GM18861 (cell line): ENCODE measurements at regions not wholly inside any gene's neighbourhood (a gene's known extent, or its start where the extent isn't known, plus 50 kb on each side); places are given as distances from the start of the nearest gene placed in this dataset.
"Not testable (repeated sequence)": the region's sequence is repeated elsewhere in the genome, so short reads cannot be mapped to it uniquely, and the experiment has no call there.

Experiments used
- ATAC-seq: cut with Tn5 transposase; IDR thresholded peaks from one replicate; pipeline ENCODE4 v1.9.1; 2021; ENCODE audit not compliant: unreplicated experiment

- not testable (repeated sequence) for ATAC-seq
Measured at GRCh38 chr2:37722971-37723370, 51.5 kb upstream of the CDC42EP3 start.

DNA sequence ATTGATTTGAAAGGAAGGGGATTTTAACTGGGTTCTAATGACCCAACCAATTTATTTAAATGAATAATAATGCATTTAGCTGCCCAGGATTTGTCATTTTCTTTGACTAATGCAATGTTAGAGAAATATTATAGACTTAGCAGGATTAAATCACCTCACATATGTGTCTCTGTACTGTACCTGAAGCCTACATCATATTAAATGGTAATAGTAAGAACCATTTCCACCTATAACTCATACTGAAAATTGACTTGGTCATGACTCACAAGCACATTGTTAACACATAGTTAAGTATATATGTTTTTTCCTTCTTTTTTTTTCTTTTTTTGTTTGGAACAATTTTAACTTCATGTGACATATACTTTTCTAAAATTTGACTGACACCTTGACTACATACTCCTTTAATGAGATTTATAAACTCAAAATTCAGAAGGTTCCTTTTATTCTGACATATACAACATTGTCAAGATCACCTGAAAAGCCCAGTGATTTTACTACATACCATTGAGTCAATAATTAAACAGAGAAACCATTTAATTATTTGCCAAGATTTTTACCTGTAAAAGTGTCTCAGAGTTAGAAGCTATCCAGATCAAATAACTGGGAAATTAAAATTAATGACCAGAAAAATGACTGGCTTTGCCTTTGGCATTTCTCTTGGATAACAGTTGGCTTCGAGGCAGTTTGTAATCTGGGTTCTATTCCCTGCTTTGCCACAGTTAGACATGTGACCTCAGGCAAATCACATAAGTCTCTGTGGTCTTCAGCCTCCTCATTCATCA, 58.8 kb upstream of the CDC42EP3 start:
- ATAC-seq = no peak

GRCh38 chr2:37732412-37732811, 61.0 kb upstream of the CDC42EP3 start:
- ATAC-seq = not testable (repeated sequence)

DNA sequence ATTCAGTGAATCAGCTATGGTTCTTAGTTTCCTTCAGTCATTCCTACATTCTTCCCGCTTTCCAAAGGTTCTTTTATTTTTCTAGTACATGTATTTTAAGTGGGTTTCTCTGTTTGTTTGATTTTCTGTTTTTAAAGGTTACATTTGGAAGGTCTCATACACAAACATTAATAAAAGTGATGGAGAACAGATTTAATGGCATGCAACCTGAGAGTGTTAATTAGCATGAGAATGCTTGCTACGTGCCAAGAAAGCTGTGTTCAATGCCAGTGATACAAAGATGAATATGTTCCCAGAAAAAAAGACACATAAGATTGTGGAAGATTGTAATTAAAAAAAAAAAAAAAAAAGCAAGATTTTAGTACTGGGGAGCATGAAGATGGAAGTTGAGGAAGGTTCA, 61.8 kb upstream of the CDC42EP3 start:
- no peak for ATAC-seq

GRCh38 chr2:37733955-37734354, 62.5 kb upstream of the CDC42EP3 start:
- ATAC-seq = not testable (repeated sequence)

DNA sequence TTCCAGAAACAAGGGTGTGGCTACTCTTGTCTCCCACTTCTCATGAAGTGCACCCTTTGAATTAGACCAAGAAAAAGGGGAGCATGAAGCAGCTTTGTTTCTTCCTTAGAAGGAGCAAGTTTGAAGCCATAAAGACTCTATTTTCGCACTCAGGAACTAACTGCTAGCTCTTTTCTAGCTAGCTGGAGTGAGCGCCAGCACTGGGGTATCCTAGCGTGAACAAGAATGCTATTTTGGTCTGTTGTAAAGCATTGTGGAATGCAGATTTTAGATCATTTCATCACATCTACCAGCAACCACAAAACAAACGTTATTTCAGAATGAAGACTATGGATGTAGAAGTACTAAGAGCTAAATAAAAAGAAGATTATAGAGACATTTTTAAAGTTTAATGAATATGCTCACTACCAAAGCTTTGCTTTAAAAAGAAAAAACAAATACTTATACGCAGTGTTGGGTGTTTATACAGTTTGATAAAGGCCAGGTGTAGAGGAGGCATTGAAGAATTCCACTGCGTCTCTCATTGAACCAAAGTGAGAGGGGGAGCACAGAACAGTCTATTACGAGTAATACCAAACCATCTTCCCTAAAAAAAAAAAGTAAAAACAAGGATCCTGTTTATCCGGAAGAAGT, 63.6 kb upstream of the CDC42EP3 start:
- not testable (repeated sequence) for ATAC-seq

- ATAC-seq = not testable (repeated sequence)
Measured at GRCh38 chr2:37735524-37735910, 64.1 kb upstream of the CDC42EP3 start.

GRCh38 chr2:37737507-37737906, 66.1 kb upstream of the CDC42EP3 start:
- ATAC-seq = no peak

- ATAC-seq = no peak
Measured at GRCh38 chr2:37738266-37738885, 66.9 kb upstream of the CDC42EP3 start.

GRCh38 chr2:37739153-37739552, 67.7 kb upstream of the CDC42EP3 start:
- no peak for ATAC-seq

DNA sequence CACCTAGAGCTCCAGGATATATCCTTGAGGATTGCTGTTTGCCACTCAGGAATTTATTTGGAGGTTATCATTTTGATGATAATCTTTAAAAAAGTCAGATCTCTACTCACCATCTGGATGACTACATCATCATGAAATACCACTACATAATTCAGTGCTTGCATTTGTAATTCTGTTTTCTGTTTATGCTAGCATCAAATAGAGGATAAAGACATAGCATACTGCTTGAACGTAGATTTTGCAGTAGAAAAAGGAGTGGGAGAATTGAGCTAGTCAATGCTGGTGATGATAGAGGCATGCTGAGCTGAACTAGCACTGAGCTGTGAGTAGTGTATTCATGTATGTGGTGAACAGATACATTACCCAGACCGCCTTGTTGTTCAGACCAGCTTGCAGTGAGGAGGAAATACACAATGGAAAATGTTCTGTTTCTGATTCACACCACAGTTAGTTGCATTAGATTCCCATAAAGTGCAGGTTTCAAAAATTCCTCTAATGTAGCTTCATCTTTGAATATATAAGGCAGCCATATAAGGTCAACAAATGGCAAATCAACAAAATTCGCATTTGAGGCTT, 68.8 kb upstream of the CDC42EP3 start:
- no peak for ATAC-seq

- no peak for ATAC-seq
Measured at GRCh38 chr2:37742286-37742685, 70.8 kb upstream of the CDC42EP3 start.

DNA sequence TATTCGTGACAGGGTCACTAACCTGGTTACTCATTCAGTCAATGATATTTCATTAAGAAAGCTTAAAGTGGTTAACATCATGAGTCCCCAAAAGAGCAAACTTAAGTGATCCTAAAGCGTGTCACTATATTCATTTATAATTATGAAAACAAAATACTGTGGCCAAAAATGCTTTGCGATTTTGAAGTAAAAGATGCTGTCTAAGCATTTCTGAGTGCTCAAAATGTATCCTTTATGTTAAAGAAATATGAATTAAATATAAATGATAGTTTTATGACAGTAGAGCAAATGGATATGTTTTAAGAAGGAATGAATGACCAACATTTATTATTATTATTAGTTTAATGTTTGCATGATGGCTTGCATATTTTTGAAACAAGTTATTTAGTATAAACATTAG, 72.6 kb upstream of the CDC42EP3 start:
- no peak for ATAC-seq

DNA sequence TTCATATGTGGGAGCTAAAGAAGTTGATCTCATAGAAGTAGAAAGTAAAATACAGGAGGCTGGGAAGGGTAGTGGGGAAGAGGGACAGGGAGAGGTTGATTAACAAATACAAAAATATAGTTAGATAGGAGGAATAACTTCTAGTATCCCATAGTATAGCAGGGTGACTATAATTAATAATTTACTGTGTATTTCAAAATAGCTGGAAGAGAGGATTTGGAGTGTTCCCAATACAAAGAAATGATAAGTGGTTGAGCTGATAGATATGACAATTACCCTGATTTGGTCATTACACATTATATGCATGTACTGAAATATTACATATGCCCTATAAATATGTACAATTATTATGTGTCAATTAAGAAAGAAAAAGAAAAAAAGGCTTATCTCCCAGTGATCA, 73.5 kb upstream of the CDC42EP3 start:
- not testable (repeated sequence) for ATAC-seq

- not testable (repeated sequence) for ATAC-seq
Measured at GRCh38 chr2:37746011-37746410, 74.6 kb upstream of the CDC42EP3 start.

DNA sequence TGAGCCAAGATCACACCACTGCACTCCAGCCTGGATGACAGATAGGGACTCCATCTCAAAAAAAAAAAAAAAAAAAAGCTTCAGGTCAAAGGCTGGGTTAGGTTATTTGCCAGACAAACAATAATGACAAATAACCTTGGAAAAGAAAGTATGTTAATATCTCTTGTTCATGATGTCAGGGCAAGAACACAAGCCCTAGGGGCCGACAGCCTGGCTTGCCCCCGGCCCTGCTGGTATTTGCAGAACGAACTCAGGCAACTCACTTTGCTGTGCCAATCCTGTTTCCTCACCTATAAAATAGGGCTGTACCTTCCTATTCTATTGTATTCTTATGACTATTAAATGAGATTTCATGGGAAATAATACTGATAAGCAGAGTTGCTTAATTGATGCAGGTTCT, 75.4 kb upstream of the CDC42EP3 start:
- no peak for ATAC-seq

GRCh38 chr2:37748541-37748940, 77.1 kb upstream of the CDC42EP3 start:
- no peak for ATAC-seq

DNA sequence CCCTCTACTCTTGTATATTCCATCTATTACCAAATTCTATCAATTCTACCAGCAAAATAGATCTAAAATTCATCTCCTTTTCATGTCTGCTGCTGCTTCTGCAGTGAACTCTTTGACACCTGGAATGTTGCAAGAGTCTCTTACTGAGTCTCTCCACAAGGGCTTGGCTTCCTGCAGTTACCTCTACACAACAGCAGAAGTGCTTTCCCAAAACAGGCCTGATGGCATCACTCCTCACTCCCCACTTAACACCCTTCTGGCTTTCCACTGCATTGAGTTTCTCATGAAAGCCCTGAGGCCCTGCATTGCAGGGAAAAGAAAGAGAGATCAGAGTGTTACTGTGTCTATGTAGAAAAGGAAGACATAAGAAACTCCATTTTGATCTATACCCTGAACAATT, 78.8 kb upstream of the CDC42EP3 start:
- not testable (repeated sequence) for ATAC-seq

DNA sequence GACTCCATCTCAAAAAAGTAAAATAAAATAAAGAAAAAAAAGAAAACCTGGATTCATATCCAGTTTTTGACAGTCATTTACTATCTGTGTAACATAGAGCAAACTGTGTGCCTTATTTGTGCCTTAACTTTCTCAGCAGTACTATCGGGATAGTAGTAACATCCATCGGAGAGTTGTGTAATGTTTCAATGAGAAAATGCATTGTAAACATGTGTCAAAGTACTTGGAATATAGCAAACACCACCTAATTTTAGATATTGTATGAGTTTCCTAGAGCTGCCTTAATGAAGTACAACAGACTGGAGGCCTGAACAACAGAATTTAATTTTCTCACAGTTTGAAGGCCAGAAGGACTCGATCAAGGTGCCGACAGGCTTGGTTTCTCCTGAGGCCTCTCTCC, 81.3 kb upstream of the CDC42EP3 start:
- no peak for ATAC-seq

GRCh38 chr2:37753758-37754157, 82.3 kb upstream of the CDC42EP3 start:
- no peak for ATAC-seq

DNA sequence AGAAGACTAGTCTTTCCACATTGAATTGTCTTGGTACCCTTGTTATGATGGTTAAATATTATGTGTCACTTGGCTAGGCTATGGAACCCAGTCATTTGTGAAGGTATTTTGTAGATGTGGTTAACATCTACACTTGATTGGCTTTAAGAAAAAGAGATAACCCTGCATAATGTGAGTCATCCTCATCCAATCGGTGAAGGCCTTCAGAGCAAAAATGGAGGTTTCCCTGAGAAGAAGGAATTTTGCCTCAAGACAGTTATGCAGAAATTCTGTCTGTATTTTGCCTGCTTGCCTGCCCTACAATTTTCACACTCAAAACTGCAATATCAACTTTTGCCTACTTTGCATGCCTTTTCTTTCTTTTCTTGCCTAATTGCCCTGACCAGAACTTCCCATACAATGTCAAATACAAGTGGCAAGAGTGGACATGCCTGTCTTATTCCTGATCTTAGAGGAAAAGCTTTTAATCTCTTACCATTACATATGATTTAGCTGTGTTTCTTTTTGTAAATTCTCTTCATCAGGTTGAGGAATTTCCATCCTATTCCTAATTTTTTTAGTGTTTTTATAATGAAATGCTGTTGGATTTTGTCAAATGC, 84.6 kb upstream of the CDC42EP3 start:
- ATAC-seq = not testable (repeated sequence)
